ENCODE measurements at regions not wholly inside any gene's neighbourhood (a gene's known extent, or its start where the extent isn't known, plus 50 kb on each side); places are given as distances from the start of the nearest gene placed in this dataset.
A peak's percentile ranks its signal among the peaks of the same experiment; 100 is the strongest.

GRCh38 chr10:4347397-4347796, 478.6 kb upstream of the AKR1E2 start:
- ATAC-seq (no peak), DNase-seq (no peak)
- 86 to 94% methylated on average over 6 of the region's 6 CpGs for WGBS, 2 donors
- H3K4me1 ChIP-seq = peaks cover 5 to 35% (median 27%) of the 10 kb centered on the region in 9 donors
- intact Hi-C loops (cut with DNase I) = loop anchor here in 3 of 10 donors (10.0 kb wide), 4 partner anchors 103 to 563 kb away; partner anchors contain the start of gene KLF6 (in 1 of the 3)
- no peaks in the 10 kb centered on the region for H3K36me3 ChIP-seq
- H3K9me3 ChIP-seq = no peaks in the 10 kb centered on the region
- H3K27me3 ChIP-seq = no peaks in the 10 kb centered on the region
- H3K4me3 ChIP-seq = no peak overlapping the region
- no peak for TF ChIP-seq CTCF (IDR thresholded peaks at IDR 0.05)
- H3K27ac ChIP-seq = peak overlapping the region in 1 of 10 donors; percentile 20

GRCh38 chr10:4345877-4346646, 479.9 kb upstream of the AKR1E2 start:
- Histone ChIP-seq H3K4me3 (no peak overlapping the region), H3K4me1 (peaks cover 2 to 34% (median 24%) of the 10 kb centered on the region in 9 donors), H3K27ac (peak overlapping the region; percentile 37 to 85 (median 68)), H3K27me3 (no peaks in the 10 kb centered on the region), H3K36me3 (no peaks in the 10 kb centered on the region), H3K9me3 (no peaks in the 10 kb centered on the region)
- intact Hi-C loops (cut with DNase I) = loop anchor here in 3 of 10 donors (10.0 kb wide), 4 partner anchors 101 to 561 kb away; partner anchors contain the start of gene KLF6 (in 1 of the 3)
- WGBS, 2 donors = 40 to 45% methylated on average over 2 of the region's 2 CpGs
- DNase-seq (no peak), ATAC-seq (peak in 6 of 8 donors; percentile 57 to 79 (median 70))
- no peak for TF ChIP-seq CTCF (IDR thresholded peaks at IDR 0.05)

GRCh38 chr10:4344492-4344994, 481.5 kb upstream of the AKR1E2 start:
- Histone ChIP-seq H3K27me3 (no peaks in the 10 kb centered on the region), H3K27ac (peak overlapping the region; percentile 37 to 85 (median 68)), H3K36me3 (no peaks in the 10 kb centered on the region), H3K4me3 (peak overlapping the region in 1 of 10 donors; percentile 2), H3K9me3 (no peaks in the 10 kb centered on the region), H3K4me1 (peaks cover 2 to 34% (median 24%) of the 10 kb centered on the region in 9 donors)
- DNase-seq = peak; percentile 39 to 72
- ATAC-seq = peak; percentile 78 to 99 (median 92)
- 39 to 40% methylated on average over 10 of the region's 10 CpGs for WGBS, 2 donors
- intact Hi-C loops (cut with DNase I) = loop anchor here in 3 of 10 donors (10.0 kb wide), 4 partner anchors 100 to 560 kb away; partner anchors contain the start of gene KLF6 (in 1 of the 3)
- TF ChIP-seq CTCF (IDR thresholded peaks at IDR 0.05) = peak in 4 of 9 donors; percentile 21 to 37 (median 34)

GRCh38 chr10:4343873-4344272, 482.1 kb upstream of the AKR1E2 start:
- Histone ChIP-seq H3K4me1 (peaks cover 2 to 34% (median 24%) of the 10 kb centered on the region in 9 donors), H3K9me3 (no peaks in the 10 kb centered on the region), H3K27ac (peak overlapping the region; percentile 21 to 85 (median 68)), H3K4me3 (no peak overlapping the region), H3K27me3 (no peaks in the 10 kb centered on the region), H3K36me3 (no peaks in the 10 kb centered on the region)
- ATAC-seq = peak in 1 of 8 donors; percentile 28
- DNase-seq = no peak
- no peak for TF ChIP-seq CTCF (IDR thresholded peaks at IDR 0.05)
- intact Hi-C loops (cut with DNase I) = loop anchor here in 3 of 10 donors (10.0 kb wide), 4 partner anchors 99 to 559 kb away; partner anchors contain the start of gene KLF6 (in 1 of the 3)
- 89 to 94% methylated on average over 4 of the region's 4 CpGs for WGBS, 2 donors
